ENCODE measurements at regions not wholly inside any gene's neighbourhood (a gene's known extent, or its start where the extent isn't known, plus 50 kb on each side); places are given as distances from the start of the nearest gene placed in this dataset.

DNA sequence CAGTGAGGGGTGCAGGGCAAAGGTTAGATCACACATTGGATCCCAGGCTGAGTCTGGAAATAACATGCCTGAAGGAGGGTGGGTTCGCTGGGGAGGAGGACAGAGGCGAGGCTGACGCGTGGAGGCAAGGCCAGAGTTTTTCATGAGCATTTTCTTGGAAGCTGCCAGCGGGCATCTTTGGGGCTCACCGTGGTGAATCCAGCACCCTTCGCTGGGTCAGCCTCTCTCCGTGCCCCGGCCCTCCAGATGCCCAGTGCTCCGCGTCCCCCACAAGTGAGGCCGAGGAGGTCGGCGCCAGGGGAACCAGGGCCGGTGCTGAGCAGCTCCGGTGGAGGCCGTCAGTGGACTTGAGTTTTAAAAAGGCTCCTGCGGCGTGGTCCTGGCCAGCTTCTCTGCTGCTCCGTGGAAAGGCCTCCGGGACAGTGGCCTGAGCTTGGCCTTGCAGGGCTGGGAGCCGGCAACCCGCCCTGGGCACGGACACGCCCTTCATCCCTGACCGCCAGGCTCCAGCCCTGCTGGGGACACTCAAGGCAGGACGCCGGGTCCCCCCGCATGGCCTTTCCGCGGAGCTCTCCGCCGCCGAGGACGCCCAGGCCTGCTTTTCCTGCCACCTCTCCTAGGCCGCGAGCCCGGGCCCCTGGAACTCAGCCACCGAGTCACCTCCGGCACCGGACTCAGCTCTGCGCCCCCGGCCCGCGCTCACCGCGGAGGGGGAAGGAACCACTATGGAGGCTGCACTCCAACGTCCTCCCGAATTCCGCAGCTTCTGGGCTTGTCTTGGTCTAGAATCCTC lies 114.3 kb downstream of the THBS2 start:
- Histone ChIP-seq H2BK12ac (ENCODE audit: low read length) (no peak overlapping the region), H2BK5ac (ENCODE audit: low read length) (no peak overlapping the region), H2BK120ac (ENCODE audit: low read depth, low read length) (no peak overlapping the region), H2AK5ac (ENCODE audit: low read depth, low read length) (peak overlapping the region; percentile 43), H3K4ac (ENCODE audit: low read length) (no peak overlapping the region), H3K4me1 (ENCODE audit: control insufficient read depth in 2 of 2, insufficient read depth in 1 of 2, low read depth in 1 of 2, low read length in 2 of 2) (no peaks in the 10 kb centered on the region), H3K27ac (replicated peaks; ENCODE audit: low read length) (no peak overlapping the region), H3K9me3 (replicated peaks in 1 of 2; ENCODE audit: control insufficient read depth in 2 of 2, insufficient read depth in 1 of 2, low read depth in 1 of 2, low read length in 2 of 2) (peaks cover 0 to 4% of the 10 kb centered on the region in 2 donors), H2AFZ (ENCODE audit: low read length) (no peak overlapping the region), H3K23ac (ENCODE audit: low read depth, low read length, poor library complexity) (no peak overlapping the region), H3K9ac (ENCODE audit: low read depth, low read length, poor library complexity) (no peak overlapping the region), H3K4me2 (ENCODE audit: insufficient read depth, low read length, poor library complexity, severe bottlenecking) (no peak overlapping the region), H3K18ac (ENCODE audit: low read length) (peak overlapping the region; percentile 57), H3K36me3 (replicated peaks in 1 of 2; ENCODE audit: control insufficient read depth in 2 of 2, insufficient read depth in 2 of 2, low read length in 2 of 2) (no peaks in the 10 kb centered on the region), H3K79me1 (ENCODE audit: low read depth, low read length) (no peaks in the 10 kb centered on the region), H3K14ac (ENCODE audit: low read length) (no peak overlapping the region), H3K27me3 (ENCODE audit: control insufficient read depth in 3 of 3, insufficient read depth in 3 of 3, low read depth in 1 of 3, low read length in 3 of 3) (no peaks in the 10 kb centered on the region), H4K8ac (ENCODE audit: low read depth, low read length) (peak overlapping the region; percentile 65), H4K91ac (ENCODE audit: low read depth, low read length, poor library complexity) (no peak overlapping the region), H2BK15ac (ENCODE audit: low read length) (peak overlapping the region; percentile 37), H3K4me3 (ENCODE audit: low read length in 2 of 2) (no peak overlapping the region)
- DNase-seq (ENCODE audit: low spot score): no peak
- WGBS, 2 donors (ENCODE audit: extremely low coverage in 2 of 2, insufficient read length in 2 of 2, insufficient replicate concordance in 1 of 2): no CpG with 5 or more reads among the region's 50 CpGs

DNA sequence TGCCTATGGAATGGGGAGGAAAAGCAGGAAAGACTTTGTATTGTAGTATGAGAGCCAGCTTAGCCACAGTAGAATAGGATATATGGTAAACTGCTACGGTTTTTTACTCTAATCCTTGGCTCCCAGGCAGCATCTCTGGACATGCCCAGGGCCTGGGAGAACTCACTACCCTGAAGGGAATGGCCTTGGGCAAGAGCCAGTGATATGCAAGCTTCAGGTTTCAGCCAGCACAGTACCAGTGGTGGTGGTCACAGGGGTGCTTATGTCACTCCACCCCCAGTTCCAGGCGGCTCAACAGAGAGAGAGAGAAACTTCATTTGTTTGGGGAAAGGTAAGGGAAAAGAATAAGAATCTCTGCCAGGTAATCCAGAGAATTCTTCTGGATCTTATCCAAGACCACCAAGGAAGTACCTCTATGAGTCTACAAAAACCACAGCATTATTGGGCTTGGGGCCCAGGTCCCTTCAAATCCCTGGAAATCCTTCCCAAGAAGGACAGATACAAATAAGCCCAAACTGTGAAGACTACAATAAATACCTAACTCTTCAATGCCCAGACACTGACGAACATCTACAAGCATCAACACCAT lies 121.2 kb downstream of the THBS2 start:
- Histone ChIP-seq H3K27me3 (ENCODE audit: control insufficient read depth in 3 of 3, insufficient read depth in 3 of 3, low read depth in 1 of 3, low read length in 3 of 3) (no peaks in the 10 kb centered on the region), H3K9me3 (replicated peaks in 1 of 2; ENCODE audit: control insufficient read depth in 2 of 2, insufficient read depth in 1 of 2, low read depth in 1 of 2, low read length in 2 of 2) (no peaks in the 10 kb centered on the region), H2BK120ac (ENCODE audit: low read depth, low read length) (no peak overlapping the region), H3K79me1 (ENCODE audit: low read depth, low read length) (no peaks in the 10 kb centered on the region), H2AK5ac (ENCODE audit: low read depth, low read length) (no peak overlapping the region), H2BK5ac (ENCODE audit: low read length) (no peak overlapping the region), H2BK15ac (ENCODE audit: low read length) (no peak overlapping the region), H4K8ac (ENCODE audit: low read depth, low read length) (no peak overlapping the region), H3K4me3 (ENCODE audit: low read length in 2 of 2) (no peak overlapping the region), H2AFZ (ENCODE audit: low read length) (no peak overlapping the region), H3K9ac (ENCODE audit: low read depth, low read length, poor library complexity) (no peak overlapping the region), H4K91ac (ENCODE audit: low read depth, low read length, poor library complexity) (no peak overlapping the region), H3K14ac (ENCODE audit: low read length) (no peak overlapping the region), H3K27ac (replicated peaks; ENCODE audit: low read length) (no peak overlapping the region), H3K18ac (ENCODE audit: low read length) (no peak overlapping the region), H2BK12ac (ENCODE audit: low read length) (no peak overlapping the region), H3K36me3 (replicated peaks in 1 of 2; ENCODE audit: control insufficient read depth in 2 of 2, insufficient read depth in 2 of 2, low read length in 2 of 2) (no peaks in the 10 kb centered on the region), H3K4me1 (ENCODE audit: control insufficient read depth in 2 of 2, insufficient read depth in 1 of 2, low read depth in 1 of 2, low read length in 2 of 2) (no peaks in the 10 kb centered on the region), H3K4me2 (ENCODE audit: insufficient read depth, low read length, poor library complexity, severe bottlenecking) (no peak overlapping the region), H3K4ac (ENCODE audit: low read length) (no peak overlapping the region), H3K23ac (ENCODE audit: low read depth, low read length, poor library complexity) (no peak overlapping the region)
- WGBS, 2 donors (ENCODE audit: extremely low coverage in 2 of 2, insufficient read length in 2 of 2, insufficient replicate concordance in 1 of 2): no CpG with 5 or more reads among the region's 3 CpGs
- no peak for DNase-seq (ENCODE audit: low spot score)

DNA sequence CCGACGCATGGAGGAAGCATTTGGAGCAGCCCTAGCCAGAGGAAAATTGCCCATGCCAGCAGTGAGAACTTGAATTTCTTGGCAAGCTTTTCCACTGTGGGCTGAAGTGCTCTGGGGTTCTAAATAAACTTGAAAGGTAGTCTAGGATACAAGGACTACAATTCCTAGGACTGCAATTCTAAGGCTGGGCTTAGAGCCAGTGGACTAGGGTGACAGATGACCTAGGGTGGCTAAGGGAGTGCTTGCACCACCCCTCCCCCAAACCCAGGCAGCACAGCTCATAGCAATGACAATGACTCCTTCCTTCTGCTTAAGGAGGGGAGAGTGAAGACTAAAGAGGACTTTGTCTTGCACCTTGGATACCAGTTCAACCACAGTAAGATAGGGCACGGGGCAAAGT lies 122.3 kb downstream of the THBS2 start:
- Histone ChIP-seq H3K27ac (replicated peaks; ENCODE audit: low read length) (no peak overlapping the region), H3K36me3 (replicated peaks in 1 of 2; ENCODE audit: control insufficient read depth in 2 of 2, insufficient read depth in 2 of 2, low read length in 2 of 2) (no peaks in the 10 kb centered on the region), H2BK120ac (ENCODE audit: low read depth, low read length) (no peak overlapping the region), H3K23ac (ENCODE audit: low read depth, low read length, poor library complexity) (no peak overlapping the region), H2BK12ac (ENCODE audit: low read length) (no peak overlapping the region), H4K8ac (ENCODE audit: low read depth, low read length) (no peak overlapping the region), H3K4me2 (ENCODE audit: insufficient read depth, low read length, poor library complexity, severe bottlenecking) (no peak overlapping the region), H3K27me3 (ENCODE audit: control insufficient read depth in 3 of 3, insufficient read depth in 3 of 3, low read depth in 1 of 3, low read length in 3 of 3) (no peaks in the 10 kb centered on the region), H2AK5ac (ENCODE audit: low read depth, low read length) (no peak overlapping the region), H2BK15ac (ENCODE audit: low read length) (no peak overlapping the region), H3K4me3 (ENCODE audit: low read length in 2 of 2) (peak overlapping the region in 1 of 2 donors; percentile 50), H3K14ac (ENCODE audit: low read length) (no peak overlapping the region), H3K4ac (ENCODE audit: low read length) (no peak overlapping the region), H3K9me3 (replicated peaks in 1 of 2; ENCODE audit: control insufficient read depth in 2 of 2, insufficient read depth in 1 of 2, low read depth in 1 of 2, low read length in 2 of 2) (no peaks in the 10 kb centered on the region), H3K79me1 (ENCODE audit: low read depth, low read length) (no peaks in the 10 kb centered on the region), H3K18ac (ENCODE audit: low read length) (no peak overlapping the region), H4K91ac (ENCODE audit: low read depth, low read length, poor library complexity) (peak overlapping the region; percentile 33), H2AFZ (ENCODE audit: low read length) (no peak overlapping the region), H2BK5ac (ENCODE audit: low read length) (no peak overlapping the region), H3K4me1 (ENCODE audit: control insufficient read depth in 2 of 2, insufficient read depth in 1 of 2, low read depth in 1 of 2, low read length in 2 of 2) (no peaks in the 10 kb centered on the region), H3K9ac (ENCODE audit: low read depth, low read length, poor library complexity) (no peak overlapping the region)
- no peak for DNase-seq (ENCODE audit: low spot score)
- no CpG with 5 or more reads among the region's 3 CpGs for WGBS, 2 donors (ENCODE audit: extremely low coverage in 2 of 2, insufficient read length in 2 of 2, insufficient replicate concordance in 1 of 2)

DNA sequence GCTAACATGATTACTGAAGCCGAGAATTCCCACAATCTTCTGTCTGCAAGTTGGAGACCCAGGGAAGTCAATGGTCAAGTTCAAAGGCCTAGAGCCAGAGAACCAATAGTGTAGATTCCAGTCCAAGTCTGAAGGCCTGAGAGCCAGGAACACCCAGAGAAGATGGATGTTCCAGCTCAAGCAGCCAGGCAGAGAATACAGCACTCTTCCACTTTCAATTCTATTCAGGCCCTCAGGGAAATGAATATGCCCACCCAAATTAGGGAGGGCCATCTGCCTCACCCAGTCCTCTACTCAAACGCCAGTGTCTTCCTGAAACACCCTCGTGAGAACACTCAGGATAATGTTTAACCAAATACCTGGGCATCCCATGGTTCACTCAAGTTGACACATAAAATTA lies 123.5 kb downstream of the THBS2 start:
- no peak overlapping the region for H3K27ac ChIP-seq (replicated peaks; ENCODE audit: low read length)
- no peaks in the 10 kb centered on the region for H3K9me3 ChIP-seq (replicated peaks in 1 of 2; ENCODE audit: control insufficient read depth in 2 of 2, insufficient read depth in 1 of 2, low read depth in 1 of 2, low read length in 2 of 2)
- no peak overlapping the region for H2BK120ac ChIP-seq (ENCODE audit: low read depth, low read length)
- H3K4me2 ChIP-seq (ENCODE audit: insufficient read depth, low read length, poor library complexity, severe bottlenecking): no peak overlapping the region
- no peak overlapping the region for H3K14ac ChIP-seq (ENCODE audit: low read length)
- no peak overlapping the region for H2BK12ac ChIP-seq (ENCODE audit: low read length)
- no peak overlapping the region for H3K18ac ChIP-seq (ENCODE audit: low read length)
- H2AK5ac ChIP-seq (ENCODE audit: low read depth, low read length): no peak overlapping the region
- no peak overlapping the region for H3K9ac ChIP-seq (ENCODE audit: low read depth, low read length, poor library complexity)
- no peak overlapping the region for H2AFZ ChIP-seq (ENCODE audit: low read length)
- H3K79me1 ChIP-seq (ENCODE audit: low read depth, low read length): no peaks in the 10 kb centered on the region
- H2BK5ac ChIP-seq (ENCODE audit: low read length): no peak overlapping the region
- H3K27me3 ChIP-seq (ENCODE audit: control insufficient read depth in 3 of 3, insufficient read depth in 3 of 3, low read depth in 1 of 3, low read length in 3 of 3): no peaks in the 10 kb centered on the region
- no peak overlapping the region for H2BK15ac ChIP-seq (ENCODE audit: low read length)
- no peak overlapping the region for H3K23ac ChIP-seq (ENCODE audit: low read depth, low read length, poor library complexity)
- H3K36me3 ChIP-seq (replicated peaks in 1 of 2; ENCODE audit: control insufficient read depth in 2 of 2, insufficient read depth in 2 of 2, low read length in 2 of 2): no peaks in the 10 kb centered on the region
- no peak overlapping the region for H4K8ac ChIP-seq (ENCODE audit: low read depth, low read length)
- H3K4me3 ChIP-seq (ENCODE audit: low read length in 2 of 2): no peak overlapping the region
- no peaks in the 10 kb centered on the region for H3K4me1 ChIP-seq (ENCODE audit: control insufficient read depth in 2 of 2, insufficient read depth in 1 of 2, low read depth in 1 of 2, low read length in 2 of 2)
- H3K4ac ChIP-seq (ENCODE audit: low read length): no peak overlapping the region
- no peak overlapping the region for H4K91ac ChIP-seq (ENCODE audit: low read depth, low read length, poor library complexity)
- no peak for DNase-seq (ENCODE audit: low spot score)
- no CpG with 5 or more reads among the region's 3 CpGs for WGBS, 2 donors (ENCODE audit: extremely low coverage in 2 of 2, insufficient read length in 2 of 2, insufficient replicate concordance in 1 of 2)

All from neuronal stem cell (in vitro differentiated cells).